Aorta (tissue), 5 donors: ENCODE measurements at regions not wholly inside any gene's neighbourhood (a gene's known extent, or its start where the extent isn't known, plus 50 kb on each side); places are given as distances from the start of the nearest gene placed in this dataset.

Experiments used
- ATAC-seq: fragments of 200-7000 bp; cut with Tn5 transposase; one replicate; pipeline ENCODE4 v1.9.1; 2022; ENCODE audit warnings: moderate library complexity; ENCODE audit not compliant: low FRiP score
- DNase-seq, 2 donors: peaks; one replicate each; pipeline ENCODE4 v3.0.0-alpha.2; 2020
- H3K27ac ChIP-seq, 2 donors: one replicate each; pipeline ENCODE4 v1.5.1; 2013; ENCODE audit warnings: low read length in 2 of 2, mild to moderate bottlenecking in 2 of 2, moderate library complexity in 2 of 2, control low read depth in 1 of 2, inconsistent platforms in 1 of 2, low read depth in 1 of 2
- H3K27me3 ChIP-seq, 2 donors: one replicate each; pipeline ENCODE4 v1.6.1; 2013; ENCODE audit warnings: control low read depth in 1 of 2, low read length in 1 of 2, mild to moderate bottlenecking in 1 of 2, moderate library complexity in 1 of 2; ENCODE audit not compliant: insufficient read depth in 2 of 2, control insufficient read depth in 1 of 2
- H3K36me3 ChIP-seq, 2 donors: one replicate each; pipeline ENCODE4 v1.6.1; 2013; ENCODE audit warnings: control low read depth in 1 of 2, low read length in 1 of 2, mild to moderate bottlenecking in 1 of 2; ENCODE audit not compliant: insufficient read depth in 2 of 2, control insufficient read depth in 1 of 2
- H3K4me1 ChIP-seq, 2 donors: one replicate each; pipeline ENCODE4 v1.6.1; 2013; ENCODE audit warnings: low read length in 2 of 2, control low read depth in 1 of 2, mild to moderate bottlenecking in 1 of 2, moderate library complexity in 1 of 2; ENCODE audit not compliant: insufficient read depth in 2 of 2, control insufficient read depth in 1 of 2
- H3K4me3 ChIP-seq, 2 donors: one replicate each; pipeline ENCODE4 v1.5.1; 2013; ENCODE audit warnings: low read length in 2 of 2, control low read depth in 1 of 2, mild to moderate bottlenecking in 1 of 2
- H3K9me3 ChIP-seq: one replicate; pipeline ENCODE4 v1.6.1; 2013; ENCODE audit warnings: mild to moderate bottlenecking, low read length; ENCODE audit not compliant: control insufficient read depth
- WGBS, 2 donors: extraction: QIAGEN DNeasy Blood & Tissue Kit; methylation state at CpG; one replicate each; pipeline ENCODE4 v1.1.7; 2013; 5-methylcytosine and 5-hydroxymethylcytosine counted together
- intact Hi-C, 2 donors: fragments of 100-400 bp; cut with DNase I; formaldehyde crosslinking; loops; one replicate each; pipeline versions ENCODE4 v1.14.2 to v1.15.0; 2022
- donor health status: healthy with polysubstance abuse.
- donor health status: Bipolar disorder and iron deficiency.
- donor health status: DM: no; HTN: no; CAD: no.
- donor health status: DM: no; HTN: no; CAD: no.
- donor health status: DM: yes; HTN: yes; CAD: no.

- no peak overlapping the region for H3K4me3 ChIP-seq
- H3K27me3 ChIP-seq: peaks cover 0 to 2% of the 10 kb centered on the region in 2 donors
- H3K36me3 ChIP-seq: no peaks in the 10 kb centered on the region
- ATAC-seq (no peak), DNase-seq (no peak)
- no peak overlapping the region for H3K27ac ChIP-seq
- 38 to 47% methylated on average over 29 of the region's 29 CpGs for WGBS, 2 donors
- intact Hi-C loops: no loop called here
- no peaks in the 10 kb centered on the region for H3K4me1 ChIP-seq
- no peaks in the 10 kb centered on the region for H3K9me3 ChIP-seq
Observed at GRCh38 chr17:79361873-79362771, 248.7 kb downstream of the RBFOX3 start.

DNA sequence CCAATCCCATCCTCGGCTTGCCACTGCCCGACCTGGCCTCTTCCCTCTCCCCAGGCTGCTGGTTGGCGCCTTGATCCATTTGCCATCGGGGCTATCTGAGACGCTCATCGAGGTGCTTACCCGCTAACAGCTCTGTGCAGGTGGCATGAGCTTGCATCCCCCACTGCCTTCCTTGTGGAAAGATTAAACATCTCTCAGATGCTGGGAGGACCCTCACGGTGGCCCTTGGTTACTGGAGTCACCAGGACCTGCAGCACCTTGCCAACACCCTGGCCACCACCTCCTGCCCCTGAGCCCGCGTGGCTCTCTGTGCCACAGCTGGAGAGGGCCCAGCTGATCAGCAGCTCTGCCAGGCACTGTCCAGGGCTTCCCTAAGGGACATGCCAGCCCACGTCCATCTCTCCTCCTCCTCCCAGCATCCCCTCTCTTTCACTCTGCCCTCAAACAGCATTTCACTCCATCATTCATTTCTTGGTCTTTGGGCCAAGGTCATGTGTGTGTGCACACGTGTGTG, 249.6 kb downstream of the RBFOX3 start:
- intact Hi-C loops: no loop called here
- 62 to 64% methylated on average over 12 of the region's 12 CpGs for WGBS, 2 donors
- Histone ChIP-seq H3K36me3 (no peaks in the 10 kb centered on the region), H3K9me3 (no peaks in the 10 kb centered on the region), H3K27me3 (peaks cover 0 to 3% of the 10 kb centered on the region in 2 donors), H3K4me3 (no peak overlapping the region), H3K4me1 (no peaks in the 10 kb centered on the region), H3K27ac (no peak overlapping the region)
- ATAC-seq (no peak), DNase-seq (no peak)

- H3K27me3 ChIP-seq: peaks cover 0 to 3% of the 10 kb centered on the region in 2 donors
Observed at GRCh38 chr17:79360196-79360595, 250.7 kb downstream of the RBFOX3 start.

GRCh38 chr17:79356839-79357447, 253.9 kb downstream of the RBFOX3 start:
- ATAC-seq (no peak), DNase-seq (no peak)
- Histone ChIP-seq H3K9me3 (no peaks in the 10 kb centered on the region), H3K36me3 (no peaks in the 10 kb centered on the region), H3K27ac (no peak overlapping the region), H3K4me1 (no peaks in the 10 kb centered on the region), H3K27me3 (peaks cover 0 to 3% of the 10 kb centered on the region in 2 donors), H3K4me3 (no peak overlapping the region)
- intact Hi-C loops: no loop called here
- 70 to 72% methylated on average over 16 of the region's 16 CpGs for WGBS, 2 donors

More at GRCh38 chr17:79360196-79360595, 250.7 kb downstream of the RBFOX3 start:
- intact Hi-C loops: no loop called here
- Histone ChIP-seq H3K27ac (no peak overlapping the region), H3K4me1 (no peaks in the 10 kb centered on the region), H3K4me3 (no peak overlapping the region), H3K36me3 (no peaks in the 10 kb centered on the region), H3K9me3 (no peaks in the 10 kb centered on the region)
- DNase-seq (no peak), ATAC-seq (no peak)
- WGBS, 2 donors: 81 to 85% methylated on average over 17 of the region's 17 CpGs

DNA sequence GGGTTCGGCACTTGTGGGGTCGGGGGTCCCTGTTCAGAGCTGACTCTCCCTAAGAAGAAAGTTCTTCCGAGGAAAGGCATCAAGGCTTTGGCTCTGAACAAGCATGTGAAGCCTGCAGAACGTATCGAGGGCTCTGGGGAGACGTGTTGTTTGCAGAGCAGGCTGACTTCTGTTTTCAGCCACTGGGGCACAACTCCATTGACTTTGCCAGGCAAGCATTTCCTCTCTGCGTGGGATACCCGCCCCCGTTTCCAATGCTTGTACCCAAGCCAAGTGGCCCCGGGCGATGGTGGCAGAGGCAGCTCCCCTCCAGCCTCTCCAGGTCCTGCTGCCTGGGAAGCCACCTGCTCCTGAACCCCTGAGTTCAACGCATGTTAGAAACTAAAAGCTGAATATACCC, 255.7 kb downstream of the RBFOX3 start:
- intact Hi-C loops: no loop called here
- Histone ChIP-seq H3K27me3 (peaks cover 0 to 3% of the 10 kb centered on the region in 2 donors), H3K9me3 (no peaks in the 10 kb centered on the region), H3K4me1 (no peaks in the 10 kb centered on the region), H3K4me3 (no peak overlapping the region), H3K36me3 (no peaks in the 10 kb centered on the region), H3K27ac (no peak overlapping the region)
- ATAC-seq: no peak
- DNase-seq: no peak
- 36 to 39% methylated on average over 12 of the region's 12 CpGs for WGBS, 2 donors

GRCh38 chr17:79354173-79354820, 256.6 kb downstream of the RBFOX3 start:
- Histone ChIP-seq H3K27ac (no peak overlapping the region), H3K36me3 (no peaks in the 10 kb centered on the region), H3K27me3 (peaks cover 0 to 3% of the 10 kb centered on the region in 2 donors), H3K4me1 (no peaks in the 10 kb centered on the region), H3K9me3 (no peaks in the 10 kb centered on the region), H3K4me3 (no peak overlapping the region)
- intact Hi-C loops: no loop called here
- WGBS, 2 donors: 75 to 81% methylated on average over 15 of the region's 15 CpGs
- DNase-seq (no peak), ATAC-seq (no peak)

DNA sequence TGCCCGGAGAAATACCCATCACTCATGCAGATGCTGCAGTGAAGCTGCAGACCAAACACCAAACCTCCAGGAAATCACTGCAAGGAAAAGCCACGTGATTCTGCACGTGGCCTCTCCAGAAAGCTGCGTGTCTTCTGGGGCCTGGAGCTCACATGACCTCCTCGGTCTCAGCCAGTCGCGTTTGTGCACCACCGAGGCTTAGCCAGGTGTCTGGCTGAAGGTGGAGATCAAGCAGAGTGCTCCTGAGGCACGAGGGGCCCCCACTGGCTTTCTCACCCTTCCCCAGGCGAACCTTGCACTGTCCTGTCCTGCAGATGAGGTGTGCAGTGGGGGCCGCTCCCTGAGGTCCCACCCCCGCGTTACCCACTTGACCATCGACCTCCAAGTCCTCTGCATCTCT, 257.3 kb downstream of the RBFOX3 start:
- Histone ChIP-seq H3K9me3 (no peaks in the 10 kb centered on the region), H3K4me1 (no peaks in the 10 kb centered on the region), H3K27me3 (peaks cover 0 to 3% of the 10 kb centered on the region in 2 donors), H3K27ac (no peak overlapping the region), H3K36me3 (no peaks in the 10 kb centered on the region), H3K4me3 (no peak overlapping the region)
- intact Hi-C loops: no loop called here
- ATAC-seq (no peak), DNase-seq (no peak)
- 68% methylated on average over 14 of the region's 14 CpGs for WGBS, 2 donors

GRCh38 chr17:79353016-79353415, 257.8 kb downstream of the RBFOX3 start:
- Histone ChIP-seq H3K27me3 (peaks cover 0 to 3% of the 10 kb centered on the region in 2 donors), H3K9me3 (no peaks in the 10 kb centered on the region), H3K4me3 (no peak overlapping the region), H3K4me1 (no peaks in the 10 kb centered on the region), H3K27ac (no peak overlapping the region), H3K36me3 (no peaks in the 10 kb centered on the region)
- intact Hi-C loops: no loop called here
- DNase-seq (no peak), ATAC-seq (no peak)
- WGBS, 2 donors: 78 to 81% methylated on average over 8 of the region's 8 CpGs
